ENCODE measurements at regions not wholly inside any gene's neighbourhood (a gene's known extent, or its start where the extent isn't known, plus 50 kb on each side); places are given as distances from the start of the nearest gene placed in this dataset.

DNA sequence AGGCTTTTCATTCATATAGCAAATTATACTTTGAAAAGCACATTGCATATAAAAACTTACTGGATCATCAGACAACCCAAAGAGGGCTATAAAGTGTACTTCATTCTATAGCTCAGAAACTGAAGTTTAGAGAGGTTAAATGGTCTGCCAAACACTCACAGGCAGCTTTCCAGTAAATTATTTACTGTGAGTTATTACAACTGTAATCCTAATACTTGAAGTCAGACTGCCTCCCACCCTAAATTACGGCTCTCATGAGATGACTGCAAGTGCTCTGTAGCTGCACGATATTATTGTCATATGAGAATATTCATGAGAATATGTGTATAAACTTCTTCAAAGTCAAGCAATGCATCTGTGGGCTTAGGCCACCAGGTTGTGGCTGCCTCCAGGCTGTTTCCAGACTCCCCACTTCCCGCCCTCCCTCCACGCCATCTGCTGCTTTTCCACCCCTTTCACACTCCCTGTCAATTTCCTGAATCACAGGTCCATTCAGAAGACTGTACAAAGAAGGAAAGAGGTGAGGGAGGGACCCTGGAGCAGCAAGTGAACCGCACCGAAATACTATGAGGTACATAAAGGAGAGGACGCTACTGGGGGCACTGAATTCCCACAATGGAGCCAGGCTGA lies 111.1 kb upstream of the SPOPL start:
- H3K4me3 ChIP-seq (ENCODE audit: low read depth, low read length): no peak overlapping the region
- DNase-seq (ENCODE audit: low read depth): no peak
- TF ChIP-seq, protein P1, sequence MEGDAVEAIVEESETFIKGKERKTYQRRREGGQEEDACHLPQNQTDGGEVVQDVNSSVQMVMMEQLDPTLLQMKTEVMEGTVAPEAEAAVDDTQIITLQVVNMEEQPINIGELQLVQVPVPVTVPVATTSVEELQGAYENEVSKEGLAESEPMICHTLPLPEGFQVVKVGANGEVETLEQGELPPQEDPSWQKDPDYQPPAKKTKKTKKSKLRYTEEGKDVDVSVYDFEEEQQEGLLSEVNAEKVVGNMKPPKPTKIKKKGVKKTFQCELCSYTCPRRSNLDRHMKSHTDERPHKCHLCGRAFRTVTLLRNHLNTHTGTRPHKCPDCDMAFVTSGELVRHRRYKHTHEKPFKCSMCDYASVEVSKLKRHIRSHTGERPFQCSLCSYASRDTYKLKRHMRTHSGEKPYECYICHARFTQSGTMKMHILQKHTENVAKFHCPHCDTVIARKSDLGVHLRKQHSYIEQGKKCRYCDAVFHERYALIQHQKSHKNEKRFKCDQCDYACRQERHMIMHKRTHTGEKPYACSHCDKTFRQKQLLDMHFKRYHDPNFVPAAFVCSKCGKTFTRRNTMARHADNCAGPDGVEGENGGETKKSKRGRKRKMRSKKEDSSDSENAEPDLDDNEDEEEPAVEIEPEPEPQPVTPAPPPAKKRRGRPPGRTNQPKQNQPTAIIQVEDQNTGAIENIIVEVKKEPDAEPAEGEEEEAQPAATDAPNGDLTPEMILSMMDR (IDR thresholded peaks at IDR 0.05; ENCODE audit: low read depth, low read length): no peak
- TF ChIP-seq POLR2A (IDR thresholded peaks at IDR 0.05; ENCODE audit: extremely low read depth, insufficient read length) (no peak), MYC (IDR thresholded peaks at IDR 0.05; ENCODE audit: low read depth, low read length) (no peak)
- TF ChIP-seq, protein P2, sequence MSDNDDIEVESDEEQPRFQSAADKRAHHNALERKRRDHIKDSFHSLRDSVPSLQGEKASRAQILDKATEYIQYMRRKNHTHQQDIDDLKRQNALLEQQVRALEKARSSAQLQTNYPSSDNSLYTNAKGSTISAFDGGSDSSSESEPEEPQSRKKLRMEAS (IDR thresholded peaks at IDR 0.05; ENCODE audit: low read depth, low read length): no peak

DNA sequence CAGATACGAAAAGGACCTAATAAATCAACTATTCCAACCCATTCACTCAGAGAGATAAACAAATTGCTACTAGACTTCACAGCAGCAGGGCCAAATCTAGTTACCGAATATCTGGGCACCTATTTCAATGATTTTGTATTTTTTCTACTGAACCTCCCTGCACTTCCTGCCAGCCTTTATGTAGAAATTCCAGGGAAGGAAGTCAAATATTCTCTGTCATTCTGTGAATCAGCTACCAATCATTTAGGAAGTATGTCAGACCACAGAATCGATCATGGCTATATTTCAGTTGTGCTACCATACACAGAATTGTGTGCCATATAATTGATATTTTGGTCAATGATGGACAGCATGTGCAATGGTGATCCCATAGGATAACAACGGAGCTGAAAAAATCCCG lies 109.6 kb upstream of the SPOPL start:
- TF ChIP-seq POLR2A (IDR thresholded peaks at IDR 0.05; ENCODE audit: extremely low read depth, insufficient read length) (no peak), MYC (IDR thresholded peaks at IDR 0.05; ENCODE audit: low read depth, low read length) (no peak)
- TF ChIP-seq, protein P1 (IDR thresholded peaks at IDR 0.05; ENCODE audit: low read depth, low read length): no peak
- TF ChIP-seq, protein P2 (IDR thresholded peaks at IDR 0.05; ENCODE audit: low read depth, low read length): no peak
- DNase-seq (ENCODE audit: low read depth): no peak
- H3K4me3 ChIP-seq (ENCODE audit: low read depth, low read length): no peak overlapping the region

DNA sequence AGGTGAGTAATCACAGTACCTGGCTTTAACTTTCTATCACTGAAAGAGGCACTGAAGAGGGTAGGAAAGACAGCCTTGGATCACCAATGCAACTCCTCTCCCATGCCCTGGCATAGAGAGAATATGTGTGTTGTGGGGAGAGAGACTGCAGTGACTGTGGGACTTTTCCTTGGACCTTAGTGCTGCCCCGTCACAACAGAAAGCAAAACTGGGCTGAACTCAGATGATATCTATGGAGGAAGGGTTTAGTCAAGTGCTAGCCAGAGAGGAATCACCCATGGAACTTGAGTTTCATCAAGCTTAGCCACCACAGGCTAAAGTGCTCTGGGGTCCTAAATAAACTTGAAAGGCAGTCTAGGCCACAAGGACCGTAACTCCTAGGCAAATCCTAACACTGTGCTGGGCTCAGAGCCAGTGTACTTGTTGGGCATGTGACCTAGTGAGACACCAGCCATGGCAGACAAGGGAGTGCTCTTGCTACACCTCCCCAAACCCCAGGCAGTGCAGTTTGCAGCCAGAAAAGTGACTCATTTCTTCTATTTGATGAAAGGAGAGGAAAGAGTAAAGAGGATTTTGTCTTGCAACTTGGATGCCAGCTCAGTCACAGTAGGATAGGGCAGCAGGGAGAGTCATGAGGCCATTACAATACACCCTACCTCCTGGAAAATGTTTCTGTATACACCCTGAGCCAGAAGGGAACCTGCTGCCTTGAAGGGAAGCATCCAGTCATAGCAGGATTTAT lies 105.8 kb upstream of the SPOPL start:
- DNase-seq (ENCODE audit: low read depth): no peak
- no peak overlapping the region for H3K4me3 ChIP-seq (ENCODE audit: low read depth, low read length)
- TF ChIP-seq, protein P1 (IDR thresholded peaks at IDR 0.05; ENCODE audit: low read depth, low read length): no peak
- TF ChIP-seq POLR2A (IDR thresholded peaks at IDR 0.05; ENCODE audit: extremely low read depth, insufficient read length) (no peak), MYC (IDR thresholded peaks at IDR 0.05; ENCODE audit: low read depth, low read length) (no peak)
- TF ChIP-seq, protein P2 (IDR thresholded peaks at IDR 0.05; ENCODE audit: low read depth, low read length): no peak

DNA sequence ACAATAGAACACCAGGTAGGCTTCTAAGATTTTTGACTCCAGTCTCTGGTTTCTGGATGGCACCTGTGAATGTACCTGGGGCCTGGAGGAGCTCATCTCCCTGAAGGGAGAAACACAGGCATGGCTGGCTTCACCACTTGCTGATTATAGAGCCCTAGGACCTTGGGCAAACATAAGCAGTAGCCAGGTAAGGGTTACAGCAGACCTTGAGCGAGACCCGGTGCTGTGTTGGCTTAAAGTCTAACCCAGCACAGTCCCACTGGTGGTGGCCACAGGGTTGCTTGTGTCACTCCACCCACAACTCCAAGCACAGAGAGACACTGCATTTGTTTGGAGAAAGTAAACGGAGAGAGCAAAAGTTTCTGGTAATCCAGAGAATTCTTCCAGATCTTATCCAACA lies 104.7 kb upstream of the SPOPL start:
- DNase-seq (ENCODE audit: low read depth): no peak
- no peak for TF ChIP-seq POLR2A (IDR thresholded peaks at IDR 0.05; ENCODE audit: extremely low read depth, insufficient read length)
- TF ChIP-seq, protein P2 (IDR thresholded peaks at IDR 0.05; ENCODE audit: low read depth, low read length): no peak
- TF ChIP-seq MYC (IDR thresholded peaks at IDR 0.05; ENCODE audit: low read depth, low read length): no peak
- TF ChIP-seq, protein P1 (IDR thresholded peaks at IDR 0.05; ENCODE audit: low read depth, low read length): no peak

DNA sequence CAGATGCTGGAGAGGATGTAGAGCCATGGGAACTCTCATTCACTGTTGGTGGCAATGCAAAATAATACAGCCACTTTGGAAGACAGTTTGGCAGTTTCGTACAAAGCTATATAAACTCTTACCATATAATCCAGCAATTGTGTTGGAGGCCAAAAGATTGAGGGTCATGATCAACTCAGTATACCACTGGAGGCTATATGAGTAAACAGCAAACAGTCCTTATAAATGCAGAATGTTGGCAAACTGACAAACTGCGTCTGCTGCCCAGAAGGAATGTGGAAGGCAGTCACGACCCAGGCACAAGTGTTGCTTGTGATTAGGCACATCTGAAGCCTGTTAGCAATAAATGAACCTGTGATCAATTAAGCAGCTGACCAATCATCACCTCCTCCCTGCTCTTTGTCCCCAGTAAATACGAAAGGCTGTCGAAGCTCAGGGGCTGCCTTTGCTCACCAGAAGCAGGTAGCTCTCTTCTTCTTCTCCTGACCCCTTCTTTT lies 98.1 kb upstream of the SPOPL start:
- TF ChIP-seq MYC (IDR thresholded peaks at IDR 0.05; ENCODE audit: low read depth, low read length) (no peak), POLR2A (IDR thresholded peaks at IDR 0.05; ENCODE audit: extremely low read depth, insufficient read length) (no peak)
- TF ChIP-seq, protein P2 (IDR thresholded peaks at IDR 0.05; ENCODE audit: low read depth, low read length): no peak
- TF ChIP-seq, protein P1 (IDR thresholded peaks at IDR 0.05; ENCODE audit: low read depth, low read length): no peak
- H3K4me3 ChIP-seq (ENCODE audit: low read depth, low read length): no peak overlapping the region
- DNase-seq (ENCODE audit: low read depth): no peak

More for the DNA sequence above, 104.7 kb upstream of the SPOPL start:
- H3K4me3 ChIP-seq (ENCODE audit: low read depth, low read length): no peak overlapping the region
